ENCODE measurements at regions not wholly inside any gene's neighbourhood (a gene's known extent, or its start where the extent isn't known, plus 50 kb on each side); places are given as distances from the start of the nearest gene placed in this dataset.

GRCh38 chr2:187009483-187010239 lies 160.7 kb upstream of the ZSWIM2 start:
- no peak overlapping the region for H3K27ac ChIP-seq
- TF ChIP-seq Cebpa-rat (IDR thresholded peaks at IDR 0.05), result no peak
- H3K9ac ChIP-seq, result no peak overlapping the region

GRCh38 chr2:187008111-187008510 lies 159.1 kb upstream of the ZSWIM2 start:
- no peaks in the 10 kb centered on the region for H3K36me3 ChIP-seq

More at GRCh38 chr2:187009483-187010239, 160.7 kb upstream of the ZSWIM2 start:
- H3K4me2 ChIP-seq, result no peak overlapping the region
- no peaks in the 10 kb centered on the region for H3K36me3 ChIP-seq
- no peak overlapping the region for H3K4me3 ChIP-seq
- no peaks in the 10 kb centered on the region for H3K4me1 ChIP-seq
- H3K9me3 ChIP-seq, result no peaks in the 10 kb centered on the region
- no peaks in the 10 kb centered on the region for H3K27me3 ChIP-seq
- H4K20me1 ChIP-seq, result no peaks in the 10 kb centered on the region

GRCh38 chr2:187003611-187004010 lies 154.6 kb upstream of the ZSWIM2 start:
- Histone ChIP-seq H3K9me3 (no peaks in the 10 kb centered on the region), H3K27me3 (no peaks in the 10 kb centered on the region), H3K4me2 (no peak overlapping the region), H3K4me3 (no peak overlapping the region), H3K4me1 (no peaks in the 10 kb centered on the region), H3K36me3 (no peaks in the 10 kb centered on the region), H3K9ac (no peak overlapping the region), H4K20me1 (no peaks in the 10 kb centered on the region), H3K27ac (no peak overlapping the region)
- TF ChIP-seq Cebpa-rat (IDR thresholded peaks at IDR 0.05), result no peak

More at GRCh38 chr2:187008111-187008510, 159.1 kb upstream of the ZSWIM2 start:
- no peaks in the 10 kb centered on the region for H3K4me1 ChIP-seq
- no peaks in the 10 kb centered on the region for H4K20me1 ChIP-seq
- no peaks in the 10 kb centered on the region for H3K27me3 ChIP-seq
- H3K9me3 ChIP-seq, result no peaks in the 10 kb centered on the region
- no peak overlapping the region for H3K4me3 ChIP-seq
- no peak overlapping the region for H3K9ac ChIP-seq
- TF ChIP-seq Cebpa-rat (IDR thresholded peaks at IDR 0.05), result no peak
- H3K4me2 ChIP-seq, result no peak overlapping the region
- no peak overlapping the region for H3K27ac ChIP-seq

GRCh38 chr2:187003038-187003554 lies 154.1 kb upstream of the ZSWIM2 start:
- Histone ChIP-seq H3K9me3 (no peaks in the 10 kb centered on the region), H3K27me3 (no peaks in the 10 kb centered on the region), H3K36me3 (no peaks in the 10 kb centered on the region), H3K27ac (no peak overlapping the region), H3K4me2 (no peak overlapping the region), H3K4me1 (no peaks in the 10 kb centered on the region), H4K20me1 (no peaks in the 10 kb centered on the region), H3K4me3 (no peak overlapping the region), H3K9ac (no peak overlapping the region)
- no peak for TF ChIP-seq Cebpa-rat (IDR thresholded peaks at IDR 0.05)

DNA sequence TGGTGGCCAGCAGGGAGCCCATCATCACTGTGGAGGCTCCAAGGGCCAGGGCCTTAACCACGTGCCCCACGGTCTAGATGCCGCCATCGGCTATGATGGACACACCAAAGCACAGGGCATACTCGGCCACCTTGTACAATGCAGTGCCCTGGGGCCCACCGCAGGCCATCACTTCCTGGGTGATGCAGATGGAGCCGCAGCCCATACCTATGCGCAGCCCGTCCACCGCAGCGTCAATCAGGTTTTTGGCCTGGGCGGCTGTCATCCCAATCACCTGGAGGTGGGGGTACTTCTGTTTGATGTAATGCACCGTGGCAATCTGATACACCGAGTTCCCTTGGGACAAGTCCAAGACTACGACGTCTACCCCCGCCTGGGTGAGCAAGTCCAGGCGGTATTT lies 153.3 kb upstream of the ZSWIM2 start:
- TF ChIP-seq Cebpa-rat (IDR thresholded peaks at IDR 0.05), result no peak
- Histone ChIP-seq H3K4me3 (no peak overlapping the region), H3K27ac (no peak overlapping the region), H3K36me3 (no peaks in the 10 kb centered on the region), H4K20me1 (no peaks in the 10 kb centered on the region), H3K4me1 (no peaks in the 10 kb centered on the region), H3K27me3 (no peaks in the 10 kb centered on the region), H3K9me3 (no peaks in the 10 kb centered on the region), H3K4me2 (no peak overlapping the region), H3K9ac (no peak overlapping the region)

DNA sequence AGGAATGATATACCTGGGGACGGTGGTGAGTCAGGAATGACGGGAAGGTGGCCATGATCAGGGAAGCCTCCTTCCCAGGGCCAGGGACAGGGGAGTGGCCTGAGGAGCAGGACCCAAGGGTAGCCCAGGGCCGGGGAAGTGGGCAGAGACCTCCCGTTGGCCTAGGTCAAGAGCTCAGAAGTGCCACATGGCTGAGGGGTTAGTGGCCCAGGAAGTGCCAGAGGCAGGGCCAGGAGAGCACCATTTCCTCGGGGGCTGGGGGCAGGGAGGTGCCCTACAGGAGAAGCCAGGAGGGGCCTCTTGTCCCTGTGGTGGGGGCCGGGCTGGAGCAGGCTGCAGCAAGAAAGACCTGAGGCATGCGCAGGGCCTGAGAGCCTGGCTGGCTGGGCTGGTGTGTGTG lies 152.3 kb upstream of the ZSWIM2 start:
- Histone ChIP-seq H3K4me1 (no peaks in the 10 kb centered on the region), H3K9ac (no peak overlapping the region), H3K4me2 (no peak overlapping the region), H3K27ac (no peak overlapping the region), H3K36me3 (no peaks in the 10 kb centered on the region), H3K27me3 (no peaks in the 10 kb centered on the region), H4K20me1 (no peaks in the 10 kb centered on the region), H3K9me3 (no peaks in the 10 kb centered on the region), H3K4me3 (no peak overlapping the region)
- no peak for TF ChIP-seq Cebpa-rat (IDR thresholded peaks at IDR 0.05)

DNA sequence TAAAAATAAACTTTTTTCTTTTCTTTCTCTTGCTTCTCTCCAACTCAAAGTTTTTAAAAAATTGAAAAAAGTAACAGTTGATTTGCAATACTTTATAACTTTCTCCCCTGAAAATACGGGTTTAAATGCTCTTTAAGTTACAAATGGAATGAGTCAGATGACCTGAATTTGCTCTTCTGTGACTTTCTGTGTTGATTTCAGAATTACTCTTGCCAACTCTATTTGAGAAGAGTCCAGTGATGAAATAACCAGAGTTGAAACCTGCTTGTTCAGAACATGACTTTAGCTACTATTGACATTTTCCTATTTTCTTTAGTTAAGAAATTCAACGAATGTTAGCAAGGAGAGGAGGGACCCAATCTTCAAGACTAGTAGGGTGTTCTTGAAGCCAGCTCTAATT lies 146.1 kb upstream of the ZSWIM2 start:
- Histone ChIP-seq H3K27me3 (no peaks in the 10 kb centered on the region), H4K20me1 (no peaks in the 10 kb centered on the region), H3K36me3 (no peaks in the 10 kb centered on the region), H3K4me2 (no peak overlapping the region), H3K9me3 (peaks cover 6% of the 10 kb centered on the region), H3K9ac (no peak overlapping the region), H3K27ac (no peak overlapping the region), H3K4me1 (no peaks in the 10 kb centered on the region), H3K4me3 (no peak overlapping the region)
- TF ChIP-seq Cebpa-rat (IDR thresholded peaks at IDR 0.05), result no peak

- Histone ChIP-seq H3K4me2 (no peak overlapping the region), H3K4me3 (no peak overlapping the region), H3K9me3 (peaks cover 23% of the 10 kb centered on the region), H3K27me3 (no peaks in the 10 kb centered on the region), H3K36me3 (no peaks in the 10 kb centered on the region), H3K4me1 (no peaks in the 10 kb centered on the region), H3K27ac (no peak overlapping the region), H4K20me1 (no peaks in the 10 kb centered on the region), H3K9ac (no peak overlapping the region)
- no peak for TF ChIP-seq Cebpa-rat (IDR thresholded peaks at IDR 0.05)
Measured at GRCh38 chr2:186992597-186992996, 143.6 kb upstream of the ZSWIM2 start.

DNA sequence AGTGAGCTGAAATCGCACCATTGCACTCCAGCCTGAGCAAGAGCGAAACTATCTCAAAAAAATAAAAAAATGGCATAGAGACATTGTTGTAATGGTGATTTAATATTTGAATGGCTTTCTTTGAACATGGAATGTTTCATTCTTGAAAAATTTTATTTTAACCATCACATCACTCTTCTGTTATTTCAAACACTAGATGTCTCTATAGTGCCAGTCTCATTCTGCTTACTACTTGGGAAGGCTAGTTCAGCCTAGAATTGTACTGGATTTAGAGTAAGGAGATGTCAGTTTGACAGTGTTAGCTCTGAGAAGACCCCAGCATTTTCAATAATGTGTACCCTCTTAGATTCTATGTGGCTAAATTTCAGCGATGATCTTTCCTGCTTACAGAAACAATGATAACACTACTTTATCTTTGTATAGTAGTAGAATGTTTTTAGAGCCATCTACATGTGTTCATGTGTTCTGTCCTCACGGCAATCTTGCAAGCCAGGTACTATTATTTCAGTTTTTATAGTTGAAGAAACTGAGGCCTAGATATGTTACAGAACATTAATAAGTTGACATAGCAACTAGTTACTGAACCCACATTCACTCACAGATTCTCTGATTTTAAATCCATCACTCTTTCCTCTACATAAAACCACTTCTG lies 142.9 kb upstream of the ZSWIM2 start:
- Histone ChIP-seq H3K36me3 (no peaks in the 10 kb centered on the region), H3K27ac (no peak overlapping the region), H3K4me2 (no peak overlapping the region), H3K27me3 (no peaks in the 10 kb centered on the region), H3K9ac (no peak overlapping the region), H3K9me3 (peaks cover 23% of the 10 kb centered on the region), H4K20me1 (no peaks in the 10 kb centered on the region), H3K4me3 (no peak overlapping the region), H3K4me1 (no peaks in the 10 kb centered on the region)
- no peak for TF ChIP-seq Cebpa-rat (IDR thresholded peaks at IDR 0.05)

DNA sequence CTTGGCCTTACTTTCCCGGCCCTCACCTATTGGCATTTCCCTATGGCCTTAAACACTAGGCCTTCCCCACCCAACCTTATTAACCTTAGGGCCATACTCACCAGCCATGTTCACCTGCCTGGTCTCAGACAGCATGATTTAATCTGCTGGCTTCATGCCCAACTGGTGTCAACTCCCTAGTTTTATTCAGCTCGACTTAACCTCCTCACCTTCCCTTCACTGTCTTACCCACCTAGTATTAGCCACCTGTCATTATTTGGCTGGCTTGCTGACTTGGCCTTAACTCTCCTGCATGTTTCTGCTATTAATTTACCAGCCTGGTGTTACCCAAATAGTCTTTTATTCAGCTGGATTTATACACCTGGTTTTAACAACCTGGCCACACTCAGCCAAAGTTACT lies 136.0 kb upstream of the ZSWIM2 start:
- Histone ChIP-seq H3K9me3 (peaks cover 15% of the 10 kb centered on the region), H3K27me3 (no peaks in the 10 kb centered on the region), H3K4me2 (no peak overlapping the region), H3K9ac (no peak overlapping the region), H3K27ac (no peak overlapping the region), H3K36me3 (no peaks in the 10 kb centered on the region), H4K20me1 (no peaks in the 10 kb centered on the region), H3K4me1 (no peaks in the 10 kb centered on the region), H3K4me3 (no peak overlapping the region)
- TF ChIP-seq Cebpa-rat (IDR thresholded peaks at IDR 0.05), result no peak
